ENCODE measurements at regions not wholly inside any gene's neighbourhood (a gene's known extent, or its start where the extent isn't known, plus 50 kb on each side); places are given as distances from the start of the nearest gene placed in this dataset.

DNA sequence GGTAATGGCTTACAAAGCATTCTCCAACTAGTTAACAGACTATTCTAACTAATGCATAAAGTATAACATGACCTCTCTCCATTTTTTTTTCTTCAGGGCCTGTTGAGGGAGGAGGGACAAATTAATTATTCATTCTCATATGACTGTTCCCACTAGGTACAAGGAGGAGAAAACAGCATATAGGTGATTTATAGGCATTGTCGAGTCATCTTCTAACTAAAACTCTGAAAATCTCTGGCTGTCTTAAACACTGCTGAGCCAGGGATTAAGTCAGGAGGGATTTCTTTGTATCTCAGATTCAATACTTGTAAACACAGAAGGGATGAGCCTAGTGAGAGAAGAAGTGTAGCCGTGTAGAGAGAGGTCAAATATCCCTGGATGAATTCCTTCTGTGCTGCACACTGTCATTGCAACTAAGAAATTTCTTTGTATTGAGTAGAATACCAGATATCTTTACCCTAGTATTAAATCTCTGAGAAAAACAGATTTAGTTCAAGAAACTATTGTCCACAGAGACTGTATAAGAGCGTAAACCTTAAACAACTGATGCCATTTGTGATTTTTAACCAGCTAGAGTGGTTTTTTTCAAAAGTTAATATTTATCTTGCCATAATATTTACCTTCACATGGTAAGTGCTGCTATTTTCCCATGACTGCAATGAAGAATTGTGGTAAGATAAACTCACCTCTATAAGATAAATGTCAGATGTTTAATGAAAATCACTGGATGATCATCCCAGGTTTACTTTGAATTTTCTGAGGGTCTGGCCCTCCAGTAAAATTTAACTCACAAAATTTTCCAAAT, 465.3 kb downstream of the RWDD3 start:
- no peak for DNase-seq

DNA sequence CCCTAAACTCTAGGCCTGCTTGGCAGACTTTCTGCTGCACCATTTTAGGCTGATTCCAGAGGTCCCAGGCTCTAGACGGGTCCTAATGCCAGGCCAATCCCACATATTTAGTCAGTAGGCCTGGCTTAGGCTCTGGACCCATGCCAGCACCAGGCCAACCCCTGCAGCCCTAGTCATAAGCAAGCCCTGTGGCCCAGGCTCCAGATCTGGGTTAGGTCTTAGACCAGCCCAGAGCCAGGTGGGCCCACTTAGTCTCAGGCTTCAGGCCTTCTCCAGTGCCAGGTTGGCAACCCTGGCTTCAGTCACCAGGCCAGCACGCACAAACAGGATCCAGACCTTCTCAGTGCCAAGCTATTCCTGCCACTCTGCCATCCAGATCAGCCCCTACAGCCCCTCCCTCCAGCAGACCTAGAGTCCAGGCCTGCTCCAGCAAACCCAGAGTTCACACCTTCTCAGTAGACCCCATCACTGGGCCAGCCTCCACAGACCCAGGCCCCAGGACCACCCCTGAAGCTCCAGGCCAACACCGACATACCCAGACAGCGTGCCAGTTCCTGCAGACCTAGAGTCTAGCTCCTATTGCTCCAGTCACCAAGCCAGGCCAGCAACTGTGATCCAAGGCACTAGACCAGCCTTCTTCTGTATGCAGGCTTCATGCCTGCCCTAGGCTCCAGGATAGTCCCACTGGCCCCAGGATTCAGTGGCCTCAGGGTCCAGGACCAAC, 467.6 kb downstream of the RWDD3 start:
- DNase-seq = no peak

DNA sequence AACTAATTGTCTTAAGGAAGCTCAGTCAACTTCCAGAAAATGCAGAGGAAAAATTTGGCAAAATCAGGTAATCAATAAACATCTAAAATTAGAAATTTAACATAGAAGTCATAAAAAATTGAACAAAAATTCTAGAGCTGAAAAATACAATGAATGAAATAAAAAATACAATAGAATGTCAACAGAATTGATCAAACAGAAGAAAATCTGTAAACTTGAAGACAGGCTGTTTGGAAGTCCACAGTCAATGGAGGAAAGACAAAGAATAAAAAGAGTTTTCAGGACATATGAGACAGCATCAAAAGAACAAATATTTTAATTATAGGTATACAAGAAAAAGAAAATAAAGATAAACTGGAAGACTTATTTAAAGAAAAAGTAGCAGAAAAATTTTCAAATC, 469.0 kb downstream of the RWDD3 start:
- DNase-seq = no peak

DNA sequence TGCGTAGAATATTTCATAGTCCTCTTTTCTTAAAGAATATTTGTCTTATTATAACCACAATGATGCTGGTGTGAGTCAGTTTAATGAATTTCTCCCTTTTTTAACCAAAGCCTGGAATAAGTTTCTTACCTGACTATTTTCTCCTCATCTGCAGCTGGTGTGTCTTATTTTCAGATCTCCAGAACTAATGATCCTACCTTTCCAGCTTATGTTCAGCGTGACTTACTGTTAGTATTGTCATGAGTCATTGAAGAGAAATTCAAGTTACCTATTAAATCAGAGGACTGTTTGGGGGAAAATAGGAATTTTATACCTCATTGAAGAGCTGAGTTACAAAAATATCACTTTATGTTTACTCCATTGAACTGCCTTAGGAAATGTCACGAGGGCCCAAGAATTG, 482.1 kb downstream of the RWDD3 start:
- DNase-seq = no peak

DNA sequence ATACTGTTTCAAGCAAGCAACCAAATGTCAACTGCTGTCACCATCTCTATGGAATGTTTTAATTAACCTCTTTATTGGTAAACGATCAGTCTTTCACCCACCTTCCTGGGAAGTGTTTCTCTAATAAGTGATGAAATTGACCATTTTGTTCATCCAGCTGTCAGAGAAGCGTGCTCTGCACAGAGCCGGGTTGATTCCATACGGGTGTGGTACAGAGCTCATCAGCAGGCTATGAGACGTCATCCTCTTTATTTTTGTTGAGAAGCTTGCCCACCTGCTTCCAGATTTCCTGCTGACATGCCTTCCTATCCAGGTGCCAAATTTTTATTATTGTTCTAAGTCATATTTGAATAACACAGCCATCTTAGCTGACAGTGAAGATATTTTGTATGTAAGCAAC, 482.5 kb downstream of the RWDD3 start:
- no peak for DNase-seq

DNA sequence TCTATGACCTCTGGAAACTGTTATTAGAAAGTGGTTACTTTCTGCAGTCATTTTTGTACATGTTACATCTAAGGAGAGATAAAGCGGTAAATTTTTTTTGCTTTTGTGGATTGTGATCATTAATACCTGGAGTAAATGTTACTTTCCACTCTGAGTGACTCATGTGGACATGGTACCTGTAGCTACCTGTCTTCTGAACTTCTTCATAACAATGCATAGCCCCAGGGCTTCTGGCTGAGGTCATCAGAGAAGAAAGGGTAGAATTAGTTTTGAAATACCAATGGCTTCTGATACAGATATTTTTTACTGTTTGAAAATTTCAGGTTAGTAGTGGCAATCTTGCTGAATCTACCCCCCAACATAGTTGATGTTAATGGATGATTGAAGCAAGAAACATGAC, 489.3 kb downstream of the RWDD3 start:
- no peak for DNase-seq

DNA sequence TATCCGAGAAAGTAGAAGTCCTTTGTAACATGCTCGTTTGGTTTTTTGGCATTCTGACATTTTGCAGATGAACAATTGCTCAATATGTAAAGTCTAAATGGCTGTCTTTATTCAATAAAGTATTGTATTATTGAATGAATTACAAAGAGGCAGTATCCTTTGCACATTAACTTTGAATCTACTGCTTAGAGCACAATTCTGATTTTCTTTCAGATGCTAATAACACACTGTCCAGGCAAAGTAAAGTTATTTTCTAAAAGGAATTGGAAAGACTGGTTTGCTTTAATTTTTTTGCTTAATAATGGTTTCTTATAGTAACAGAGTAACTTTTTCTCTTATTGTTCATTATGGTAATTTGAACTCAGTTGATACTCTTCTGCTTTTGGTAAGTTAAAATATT, 494.8 kb downstream of the RWDD3 start:
- DNase-seq = no peak

DNA sequence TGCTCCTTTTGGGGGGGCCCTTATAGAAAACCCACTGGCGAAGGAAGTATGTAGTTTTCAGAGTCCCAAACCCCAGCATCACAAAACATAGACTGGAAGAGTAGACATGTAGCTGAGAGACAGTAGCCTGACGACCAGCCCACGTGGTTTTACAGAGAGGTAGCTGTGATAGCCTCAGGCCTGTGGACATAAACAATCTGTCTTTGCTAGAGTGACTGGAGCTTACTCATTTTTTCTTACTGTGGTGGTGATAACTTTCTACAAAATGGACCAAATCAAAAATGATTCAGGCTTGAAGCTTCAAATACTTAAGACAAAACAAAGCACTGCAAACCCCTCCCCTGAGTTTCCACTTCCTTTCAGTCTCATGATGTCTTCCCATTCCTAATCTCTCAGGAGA, 497.0 kb downstream of the RWDD3 start:
- no peak for DNase-seq

DNA sequence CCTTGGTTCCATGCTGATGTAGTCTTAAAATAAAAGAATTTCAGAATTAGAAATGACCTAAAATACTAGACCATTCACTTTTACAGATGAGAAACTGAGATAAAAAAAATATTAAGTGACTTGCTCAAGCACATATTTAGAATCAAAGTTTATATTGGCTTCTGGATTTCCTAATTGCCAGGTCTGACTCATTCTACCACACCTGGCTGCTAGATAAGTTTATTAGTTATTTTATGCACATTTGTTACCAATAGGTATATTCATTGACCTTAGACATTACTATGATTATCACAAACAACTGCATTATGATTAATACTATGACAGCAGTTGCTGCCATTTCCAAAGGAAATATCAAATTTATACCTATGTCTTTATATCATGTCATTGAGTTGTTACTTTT, 497.5 kb downstream of the RWDD3 start:
- no peak for DNase-seq

DNA sequence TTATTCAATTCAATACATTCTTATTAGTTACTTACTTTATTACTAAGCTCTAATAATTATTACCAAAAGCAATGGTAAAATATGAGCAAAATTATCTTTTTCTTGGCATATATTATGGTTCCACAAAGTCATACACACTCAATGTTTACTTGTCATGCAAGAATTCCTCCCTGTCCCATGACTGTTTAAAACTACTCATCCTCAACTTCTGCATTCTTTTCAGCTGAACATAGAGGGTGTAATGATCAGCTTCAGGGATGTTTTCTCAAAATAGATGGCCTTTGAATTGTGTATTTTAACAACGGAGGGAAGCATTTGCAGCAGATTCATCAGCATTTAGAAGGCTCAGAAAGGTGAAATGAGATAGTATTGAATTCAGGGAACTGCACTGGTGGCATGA, 499.0 kb downstream of the RWDD3 start:
- no peak for DNase-seq

DNA sequence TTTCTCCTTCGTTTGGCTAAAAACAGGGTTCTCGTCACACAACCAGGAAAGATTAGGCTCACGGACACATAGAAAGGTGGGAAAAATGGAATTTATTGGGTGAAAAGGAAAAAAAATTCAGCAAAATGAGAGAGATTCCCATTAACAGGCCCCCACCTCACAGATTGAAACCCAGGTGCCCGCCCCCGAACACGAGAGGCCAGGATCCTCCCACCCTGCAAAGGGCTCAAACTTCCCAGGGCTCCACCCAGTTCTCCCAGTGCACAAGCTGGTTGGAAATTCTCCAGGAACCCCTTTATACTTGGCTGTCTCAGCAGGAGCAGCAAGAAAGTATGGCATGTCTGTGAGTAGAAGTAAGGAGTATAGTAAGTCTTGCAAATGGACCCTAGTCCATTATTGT, 499.7 kb downstream of the RWDD3 start:
- no peak for DNase-seq

DNA sequence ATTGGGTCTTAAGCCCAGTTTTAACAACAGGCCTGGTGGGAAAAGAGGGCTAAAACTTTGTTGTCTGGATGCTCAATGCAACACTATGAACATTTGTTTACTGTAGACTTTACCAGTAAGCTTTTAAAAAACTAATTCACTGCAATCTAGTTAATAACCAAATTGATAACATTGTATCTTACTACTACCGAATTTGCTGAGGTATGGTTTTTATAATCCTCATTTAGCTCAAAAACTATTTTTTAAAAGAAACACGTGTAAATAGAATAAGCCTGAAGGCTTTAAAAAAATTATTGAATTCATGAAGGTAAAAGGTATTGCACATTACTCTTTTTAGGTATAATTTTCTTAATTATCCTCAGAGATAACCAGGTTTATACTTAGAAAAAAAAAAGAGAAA, 500.6 kb downstream of the RWDD3 start:
- no peak for DNase-seq

DNA sequence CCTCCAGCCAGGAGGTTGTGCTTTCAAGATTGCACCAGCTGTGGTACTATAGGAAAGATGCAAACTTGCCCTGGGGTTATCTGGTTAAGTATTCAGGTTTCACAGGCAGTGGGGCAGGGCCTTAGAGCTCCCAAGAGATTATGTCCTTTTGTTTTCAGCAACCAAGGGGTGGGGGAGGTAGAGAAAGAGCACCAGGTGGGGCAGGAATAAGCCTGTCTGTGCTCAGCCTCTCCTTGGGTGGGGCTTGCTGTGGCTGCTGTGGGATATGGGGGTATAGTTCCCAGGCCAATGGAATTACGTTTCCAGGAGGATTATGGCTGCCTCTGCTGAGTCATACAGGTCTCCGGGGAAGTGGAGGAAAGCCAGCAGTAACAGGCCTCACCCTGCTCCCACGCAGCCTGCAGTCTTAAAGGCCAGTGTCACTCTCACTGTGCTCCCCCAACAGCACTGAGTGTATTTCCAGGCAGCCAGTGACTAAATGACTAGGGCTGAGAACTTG, 508.6 kb downstream of the RWDD3 start:
- no peak for DNase-seq

DNA sequence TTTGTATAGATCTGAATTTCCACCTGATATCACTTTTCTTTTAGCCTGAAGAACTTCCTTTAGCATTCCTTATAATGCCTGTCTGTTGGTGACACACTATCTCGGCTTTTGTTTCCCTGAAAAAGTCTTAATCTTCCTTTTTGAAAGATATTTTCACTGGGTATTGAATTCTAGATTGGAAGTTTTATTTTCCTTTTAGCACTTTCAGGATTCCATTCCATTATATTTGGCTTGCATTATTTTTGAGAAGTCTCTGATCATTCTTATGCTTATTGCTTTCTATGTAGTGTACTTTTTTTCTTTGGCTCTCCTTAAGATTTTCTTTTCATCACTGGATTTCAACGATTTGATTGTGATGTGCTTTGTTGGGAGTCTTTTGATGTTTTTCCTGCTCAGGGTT, 510.7 kb downstream of the RWDD3 start:
- DNase-seq = no peak

DNA sequence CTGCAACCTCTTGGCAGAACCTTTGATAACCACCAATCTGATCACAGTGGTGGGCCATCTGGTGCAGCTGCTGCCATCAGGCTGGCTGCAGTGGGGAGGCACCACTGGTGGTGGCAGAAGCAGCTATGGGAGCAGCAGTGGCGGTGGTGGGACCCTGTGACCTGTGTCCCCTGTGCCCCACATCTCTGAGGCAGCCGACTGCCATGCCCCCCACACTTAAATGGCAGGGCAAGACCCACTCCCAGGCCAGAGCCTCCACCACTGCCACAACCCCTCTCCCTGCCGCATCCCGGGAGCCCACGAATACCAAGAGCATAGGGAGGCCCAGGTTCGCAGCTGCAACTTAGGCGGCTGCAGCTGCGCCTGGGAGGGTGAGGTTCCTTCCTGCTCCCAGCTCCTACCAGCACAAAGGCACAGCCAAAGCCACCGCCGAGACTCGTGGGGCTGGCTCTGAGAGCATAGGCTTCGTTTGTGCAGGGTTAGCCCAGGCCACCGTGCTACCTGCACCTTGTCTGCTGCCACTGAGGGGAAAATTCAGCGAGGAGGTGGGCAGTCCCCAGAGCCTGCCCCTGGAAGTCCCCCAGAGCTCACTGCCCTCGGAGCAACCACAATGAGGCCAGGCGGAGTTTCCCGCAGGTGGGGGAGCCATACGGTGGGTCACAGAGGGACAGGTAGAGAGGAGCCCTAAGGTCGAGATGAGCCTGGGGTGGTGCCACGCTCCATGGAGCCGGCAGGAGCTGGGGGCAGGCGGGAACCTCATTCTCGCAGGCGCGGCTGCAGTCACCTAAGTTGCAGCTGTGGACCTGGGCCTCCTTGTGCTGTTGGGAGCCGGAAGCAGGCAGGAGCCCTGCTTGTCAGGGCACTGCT, 518.7 kb downstream of the RWDD3 start:
- no peak for DNase-seq

DNA sequence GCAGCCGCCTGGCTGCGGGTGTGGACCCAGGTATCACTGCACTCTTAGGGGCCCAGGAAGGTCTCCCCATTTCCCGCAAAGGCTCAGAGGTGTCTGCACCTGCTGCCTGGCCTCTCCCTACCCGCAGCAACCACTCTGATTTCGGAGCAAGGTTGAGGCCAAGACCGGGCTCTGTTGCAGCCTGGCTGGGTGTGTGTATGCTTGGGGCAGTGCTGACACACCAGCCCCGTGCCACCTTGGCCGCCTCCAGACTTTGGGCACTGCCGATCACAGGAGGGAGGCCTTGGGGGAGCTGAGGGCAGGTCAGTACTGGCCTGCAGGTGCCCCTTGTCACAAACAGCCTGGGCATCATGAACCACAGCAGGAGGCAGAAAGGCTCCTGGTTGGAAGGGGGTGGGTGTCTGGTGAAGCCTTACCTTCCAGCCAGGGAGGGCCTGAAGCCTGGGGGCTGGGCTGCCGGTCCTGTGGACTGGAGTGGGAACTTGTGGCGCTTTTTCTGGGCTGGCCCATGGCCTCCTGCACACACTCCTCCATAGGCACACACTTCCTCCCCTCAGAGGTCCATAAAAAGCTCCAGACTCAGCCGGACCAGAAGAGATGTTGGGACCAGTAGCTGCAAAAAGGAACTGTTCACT, 519.5 kb downstream of the RWDD3 start:
- DNase-seq = no peak

DNA sequence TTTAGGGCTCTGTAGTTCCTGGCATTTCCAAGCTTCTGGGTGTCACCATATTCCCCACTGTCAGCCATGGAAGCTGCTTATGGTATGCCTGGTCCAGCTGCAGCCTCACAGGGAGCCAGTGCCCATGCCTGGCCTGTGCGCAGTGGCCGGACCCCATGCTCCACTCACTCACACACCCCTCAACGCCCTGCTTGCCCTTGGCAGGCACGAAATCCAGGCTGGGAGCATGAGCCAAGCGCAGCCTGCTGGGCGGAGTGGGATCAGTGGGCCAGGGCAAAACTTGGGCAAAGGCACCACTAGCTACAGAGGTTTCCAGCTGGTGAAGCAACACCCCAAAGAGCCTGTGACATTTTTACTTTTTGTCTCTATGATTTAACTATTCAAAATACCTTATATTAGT, 520.4 kb downstream of the RWDD3 start:
- no peak for DNase-seq

DNA sequence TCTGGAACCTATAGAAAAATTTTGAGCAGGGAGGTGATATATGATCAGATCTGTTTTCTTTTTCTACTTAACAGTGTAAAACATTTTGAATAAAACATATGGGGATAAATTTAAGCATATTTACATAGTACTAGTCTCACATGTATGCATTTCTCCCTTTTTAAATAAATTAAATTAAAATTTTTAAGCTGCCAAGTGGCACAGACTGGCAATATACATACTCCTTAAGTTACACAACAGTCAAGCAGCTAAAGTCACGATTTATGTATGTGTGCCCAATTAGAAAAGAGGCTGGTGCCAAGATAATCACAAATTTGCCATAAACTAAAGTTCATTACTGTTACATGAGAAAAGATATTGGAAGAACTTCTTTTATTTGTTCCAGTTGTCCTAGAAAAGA, 532.0 kb downstream of the RWDD3 start:
- DNase-seq = no peak

DNA sequence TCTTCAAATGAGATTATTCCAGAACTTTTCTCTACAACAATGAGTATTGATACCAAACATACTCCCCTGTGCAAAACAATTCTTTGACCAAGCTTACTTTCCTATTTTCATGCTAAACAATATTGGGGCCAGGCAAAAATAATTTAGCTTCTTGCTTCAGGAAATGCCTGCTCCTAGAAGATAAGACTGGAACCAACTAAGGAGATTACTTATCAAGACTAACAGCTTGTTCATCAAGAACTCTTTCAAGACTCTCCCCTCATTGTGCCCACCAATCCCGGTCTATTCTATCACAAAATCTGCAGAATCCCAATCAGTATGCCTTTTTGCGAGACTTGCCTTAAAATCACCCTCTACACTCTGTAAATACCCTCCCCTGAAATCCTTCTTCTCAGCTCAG, 536.6 kb downstream of the RWDD3 start:
- peak; percentile 83 for DNase-seq

DNA sequence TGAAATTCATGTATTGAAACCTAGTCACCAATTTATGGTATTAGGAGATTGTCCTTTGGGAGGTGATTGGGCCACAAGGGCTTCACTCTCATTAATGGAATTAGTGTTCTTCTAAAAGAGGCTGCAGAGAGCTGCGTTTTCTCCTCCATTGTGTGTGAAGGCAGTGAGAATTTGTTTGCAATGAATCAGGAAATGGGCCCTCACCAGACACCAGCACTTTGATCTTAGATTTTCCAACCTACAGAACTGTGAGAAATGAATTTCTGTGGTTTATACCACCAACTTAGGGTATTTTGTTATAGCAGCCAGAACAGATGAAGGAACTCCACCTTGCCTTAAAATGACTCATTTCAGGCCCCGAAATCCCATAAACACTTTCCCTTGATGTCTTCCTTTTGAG, 544.2 kb downstream of the RWDD3 start:
- DNase-seq = no peak

DNA sequence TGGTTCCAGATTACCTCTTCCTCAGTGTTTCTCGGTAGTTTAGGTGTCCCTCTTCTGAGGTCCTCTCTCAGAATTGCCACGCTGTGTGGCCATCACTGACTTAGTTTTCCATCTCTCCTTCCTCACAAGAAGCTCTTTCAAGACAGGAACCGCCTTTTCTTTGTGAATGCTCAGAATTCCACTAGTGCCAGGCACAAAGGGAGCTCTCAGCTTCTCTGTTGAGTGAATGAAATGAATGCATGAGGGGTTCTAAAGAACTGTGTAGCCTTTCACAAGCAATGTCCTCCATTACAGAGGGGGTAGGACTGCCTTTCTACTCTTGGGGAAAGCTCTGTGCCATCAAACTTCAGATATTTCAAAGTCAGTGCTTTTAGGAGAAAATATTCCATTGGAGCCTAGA, 546.8 kb downstream of the RWDD3 start:
- DNase-seq = no peak

DNA sequence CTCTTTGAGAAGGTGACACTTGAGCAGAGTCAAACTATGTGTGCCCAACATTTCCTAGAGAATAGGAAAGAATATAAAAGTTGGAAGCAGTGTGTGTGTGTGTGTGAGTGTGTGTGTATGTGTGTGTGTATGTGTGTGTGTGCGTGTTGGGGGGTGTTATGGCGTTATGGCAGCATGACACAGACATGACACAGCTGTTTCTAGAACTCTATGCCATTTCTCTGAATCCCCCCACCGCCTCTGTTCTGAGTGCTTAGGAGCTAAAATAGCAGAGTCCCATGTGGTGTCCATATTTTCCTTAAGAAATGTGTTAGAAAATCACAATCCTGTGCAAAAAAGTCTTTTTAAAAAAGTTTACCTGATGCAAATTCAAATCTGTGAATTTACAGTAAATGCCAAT, 556.1 kb downstream of the RWDD3 start:
- DNase-seq = no peak

DNA sequence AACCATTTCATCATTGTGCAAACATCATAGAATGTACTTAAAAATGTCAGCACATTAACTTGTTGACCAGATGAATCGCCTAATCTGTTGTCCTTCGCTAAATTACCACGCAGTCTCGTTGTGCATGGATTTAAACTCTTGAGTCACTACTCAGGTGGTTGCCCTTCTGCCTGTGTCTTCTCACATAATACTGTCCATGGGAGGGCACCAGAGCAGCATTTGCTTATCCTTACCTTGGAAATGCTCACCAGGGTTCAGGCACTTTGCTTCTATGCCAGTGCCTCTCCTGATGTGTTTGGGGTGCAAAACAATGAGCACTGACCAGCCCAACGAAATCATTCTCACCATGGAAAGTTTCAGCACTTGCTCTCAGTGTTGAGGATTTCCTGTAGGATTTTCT, 559.9 kb downstream of the RWDD3 start:
- DNase-seq = peak; percentile 8
